Ishikawa (cell line): ENCODE measurements at regions not wholly inside any gene's neighbourhood (a gene's known extent, or its start where the extent isn't known, plus 50 kb on each side); places are given as distances from the start of the nearest gene placed in this dataset.

Experiments used
- CEBPB ChIP-seq: IDR thresholded peaks from 2 replicates; pipeline ENCODE4 v1.6.1; 2012
- CREB1 ChIP-seq: IDR thresholded peaks from 2 replicates; pipeline ENCODE4 v1.6.1; 2012; ENCODE audit warnings: low read depth
- EP300 ChIP-seq: IDR thresholded peaks from 2 replicates; pipeline ENCODE4 v1.6.1; 2012; ENCODE audit warnings: borderline replicate concordance
- FOXM1 ChIP-seq: IDR thresholded peaks from 2 replicates; pipeline ENCODE4 v1.6.1; 2012; ENCODE audit warnings: low read depth, borderline replicate concordance
- MAX ChIP-seq: IDR thresholded peaks from 2 replicates; pipeline ENCODE4 v1.6.1; 2012
- NFIC ChIP-seq: IDR thresholded peaks from 2 replicates; pipeline ENCODE4 v1.6.1; 2012
- RAD21 ChIP-seq: IDR thresholded peaks from 2 replicates; pipeline ENCODE4 v1.6.1; 2012; ENCODE audit warnings: low read depth
- REST ChIP-seq: IDR thresholded peaks from 2 replicates; pipeline ENCODE4 v1.6.1; 2012; ENCODE audit warnings: low read depth, mild to moderate bottlenecking
- TAF1 ChIP-seq: IDR thresholded peaks from 2 replicates; pipeline ENCODE4 v1.6.1; 2012; ENCODE audit warnings: low read depth, mild to moderate bottlenecking
- TCF12 ChIP-seq: IDR thresholded peaks from 2 replicates; pipeline ENCODE4 v1.6.1; 2012; ENCODE audit warnings: low read depth
- USF1 ChIP-seq: IDR thresholded peaks from 2 replicates; pipeline ENCODE4 v1.6.1; 2012
- YY1 ChIP-seq: IDR thresholded peaks from 2 replicates; pipeline ENCODE4 v1.6.1; 2012; ENCODE audit warnings: low read depth

- TF ChIP-seq TAF1 = no peak
- TF ChIP-seq CEBPB = no peak
- TF ChIP-seq EP300 = no peak
- TF ChIP-seq MAX = no peak
- no peak for TF ChIP-seq FOXM1
- no peak for TF ChIP-seq CREB1
- TF ChIP-seq TCF12 = no peak
- TF ChIP-seq REST = no peak
- TF ChIP-seq RAD21 = no peak
- no peak for TF ChIP-seq YY1
- TF ChIP-seq NFIC = no peak
- no peak for TF ChIP-seq USF1
Observed at GRCh38 chr2:40786636-40787035, 334.7 kb upstream of the SLC8A1 start.
